ENCODE measurements at regions not wholly inside any gene's neighbourhood (a gene's known extent, or its start where the extent isn't known, plus 50 kb on each side); places are given as distances from the start of the nearest gene placed in this dataset.

GRCh38 chr2:105644174-105644980, 100.3 kb upstream of the NCK2 start:
- no peak overlapping the region for H3K9ac ChIP-seq (ENCODE audit: low read depth, low read length)
- no peaks in the 10 kb centered on the region for H3K36me3 ChIP-seq (ENCODE audit: insufficient read depth, low read length)
- no peak for DNase-seq
- no peaks in the 10 kb centered on the region for H4K20me1 ChIP-seq (ENCODE audit: insufficient read depth, low read length)
- H3K4me3 ChIP-seq (ENCODE audit: low read depth in 1 of 2, low read length in 2 of 2): no peak overlapping the region
- no peak for ATAC-seq (ENCODE audit: insufficient read depth, low read depth)
- no peak overlapping the region for H2AFZ ChIP-seq (ENCODE audit: low read depth, low read length)
- TF ChIP-seq EZH2 (IDR thresholded peaks at IDR 0.05; ENCODE audit: borderline replicate concordance, low read depth, low read length, severe bottlenecking): no peak
- TF ChIP-seq, protein P1, sequence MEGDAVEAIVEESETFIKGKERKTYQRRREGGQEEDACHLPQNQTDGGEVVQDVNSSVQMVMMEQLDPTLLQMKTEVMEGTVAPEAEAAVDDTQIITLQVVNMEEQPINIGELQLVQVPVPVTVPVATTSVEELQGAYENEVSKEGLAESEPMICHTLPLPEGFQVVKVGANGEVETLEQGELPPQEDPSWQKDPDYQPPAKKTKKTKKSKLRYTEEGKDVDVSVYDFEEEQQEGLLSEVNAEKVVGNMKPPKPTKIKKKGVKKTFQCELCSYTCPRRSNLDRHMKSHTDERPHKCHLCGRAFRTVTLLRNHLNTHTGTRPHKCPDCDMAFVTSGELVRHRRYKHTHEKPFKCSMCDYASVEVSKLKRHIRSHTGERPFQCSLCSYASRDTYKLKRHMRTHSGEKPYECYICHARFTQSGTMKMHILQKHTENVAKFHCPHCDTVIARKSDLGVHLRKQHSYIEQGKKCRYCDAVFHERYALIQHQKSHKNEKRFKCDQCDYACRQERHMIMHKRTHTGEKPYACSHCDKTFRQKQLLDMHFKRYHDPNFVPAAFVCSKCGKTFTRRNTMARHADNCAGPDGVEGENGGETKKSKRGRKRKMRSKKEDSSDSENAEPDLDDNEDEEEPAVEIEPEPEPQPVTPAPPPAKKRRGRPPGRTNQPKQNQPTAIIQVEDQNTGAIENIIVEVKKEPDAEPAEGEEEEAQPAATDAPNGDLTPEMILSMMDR (IDR thresholded peaks at IDR 0.05; ENCODE audit: borderline replicate concordance, extremely low read depth, low read length, poor library complexity, severe bottlenecking): no peak
- no peak overlapping the region for H3K27ac ChIP-seq (ENCODE audit: low read length)
- no peaks in the 10 kb centered on the region for H3K79me2 ChIP-seq (ENCODE audit: insufficient read depth, low read length)
- peaks cover 2% of the 10 kb centered on the region for H3K27me3 ChIP-seq (ENCODE audit: insufficient read depth, low read length, poor library complexity)
- H3K9me3 ChIP-seq (ENCODE audit: insufficient read depth, low read length, severe bottlenecking): no peaks in the 10 kb centered on the region
- no peaks in the 10 kb centered on the region for H3K4me1 ChIP-seq (ENCODE audit: insufficient read depth, low read length)
- H3K4me2 ChIP-seq (ENCODE audit: insufficient read depth, low read length): no peak overlapping the region

DNA sequence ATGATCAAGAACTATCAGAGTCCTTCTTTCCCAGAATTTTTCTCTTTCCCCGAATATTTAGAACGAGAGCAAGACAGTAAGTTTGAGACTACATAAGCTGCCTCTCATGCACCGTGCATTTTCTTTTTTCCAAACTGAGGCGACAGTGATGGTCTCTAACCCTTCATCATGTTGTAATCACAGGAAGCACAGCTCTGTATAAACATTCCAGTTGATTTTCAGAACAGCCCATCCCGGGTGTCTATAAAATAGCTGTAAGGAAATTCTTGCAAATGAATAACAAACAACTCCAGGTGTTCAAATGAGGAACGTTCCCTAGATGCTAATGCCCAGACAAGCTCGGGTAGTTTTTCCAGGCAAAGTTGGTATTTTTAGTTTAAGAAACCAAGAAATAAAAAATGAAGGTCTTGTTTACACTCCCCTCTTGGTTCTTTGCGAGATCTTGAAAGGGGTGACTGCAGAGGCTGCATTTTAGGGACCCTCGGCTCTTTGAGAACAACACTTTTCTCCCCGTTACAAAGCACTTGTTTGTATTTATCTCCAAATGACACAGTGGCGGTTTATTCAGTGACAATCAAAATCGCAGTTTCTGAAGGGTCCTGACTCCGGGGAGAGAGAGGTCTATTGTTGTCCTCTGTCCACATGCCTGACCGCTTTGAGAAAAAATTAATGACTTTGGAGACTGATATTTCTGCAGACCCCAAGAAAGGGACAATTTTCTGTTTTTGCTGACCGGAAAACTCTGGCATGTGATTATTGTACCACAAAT, 101.1 kb upstream of the NCK2 start:
- Histone ChIP-seq H3K4me3 (ENCODE audit: low read depth in 1 of 2, low read length in 2 of 2) (no peak overlapping the region), H3K4me2 (ENCODE audit: insufficient read depth, low read length) (no peak overlapping the region), H3K27ac (ENCODE audit: low read length) (no peak overlapping the region), H2AFZ (ENCODE audit: low read depth, low read length) (no peak overlapping the region), H3K9ac (ENCODE audit: low read depth, low read length) (no peak overlapping the region), H3K36me3 (ENCODE audit: insufficient read depth, low read length) (no peaks in the 10 kb centered on the region), H3K27me3 (ENCODE audit: insufficient read depth, low read length, poor library complexity) (peaks cover 2% of the 10 kb centered on the region), H4K20me1 (ENCODE audit: insufficient read depth, low read length) (no peaks in the 10 kb centered on the region), H3K79me2 (ENCODE audit: insufficient read depth, low read length) (no peaks in the 10 kb centered on the region), H3K4me1 (ENCODE audit: insufficient read depth, low read length) (no peaks in the 10 kb centered on the region), H3K9me3 (ENCODE audit: insufficient read depth, low read length, severe bottlenecking) (no peaks in the 10 kb centered on the region)
- DNase-seq: no peak
- no peak for TF ChIP-seq EZH2 (IDR thresholded peaks at IDR 0.05; ENCODE audit: borderline replicate concordance, low read depth, low read length, severe bottlenecking)
- TF ChIP-seq, protein P1 (IDR thresholded peaks at IDR 0.05; ENCODE audit: borderline replicate concordance, extremely low read depth, low read length, poor library complexity, severe bottlenecking): no peak
- ATAC-seq (ENCODE audit: insufficient read depth, low read depth): no peak

GRCh38 chr2:105641389-105641811, 103.3 kb upstream of the NCK2 start:
- Histone ChIP-seq H3K4me3 (ENCODE audit: low read depth in 1 of 2, low read length in 2 of 2) (no peak overlapping the region), H2AFZ (ENCODE audit: low read depth, low read length) (no peak overlapping the region), H3K9ac (ENCODE audit: low read depth, low read length) (no peak overlapping the region), H4K20me1 (ENCODE audit: insufficient read depth, low read length) (no peaks in the 10 kb centered on the region), H3K36me3 (ENCODE audit: insufficient read depth, low read length) (no peaks in the 10 kb centered on the region), H3K27ac (ENCODE audit: low read length) (no peak overlapping the region), H3K9me3 (ENCODE audit: insufficient read depth, low read length, severe bottlenecking) (no peaks in the 10 kb centered on the region), H3K27me3 (ENCODE audit: insufficient read depth, low read length, poor library complexity) (peaks cover 2% of the 10 kb centered on the region), H3K79me2 (ENCODE audit: insufficient read depth, low read length) (no peaks in the 10 kb centered on the region), H3K4me2 (ENCODE audit: insufficient read depth, low read length) (no peak overlapping the region), H3K4me1 (ENCODE audit: insufficient read depth, low read length) (no peaks in the 10 kb centered on the region)
- no peak for ATAC-seq (ENCODE audit: insufficient read depth, low read depth)
- TF ChIP-seq, protein P1 (IDR thresholded peaks at IDR 0.05; ENCODE audit: borderline replicate concordance, extremely low read depth, low read length, poor library complexity, severe bottlenecking): no peak
- TF ChIP-seq EZH2 (IDR thresholded peaks at IDR 0.05; ENCODE audit: borderline replicate concordance, low read depth, low read length, severe bottlenecking): no peak
- DNase-seq: no peak
